NCI-H82 treated with DMSO at 0.1 percent for 48 hours (cell line): ENCODE measurements at regions not wholly inside any gene's neighbourhood (a gene's known extent, or its start where the extent isn't known, plus 50 kb on each side); places are given as distances from the start of the nearest gene placed in this dataset.
"Not testable (repeated sequence)": the region's sequence is repeated elsewhere in the genome, so short reads cannot be mapped to it uniquely, and the experiment has no call there.

ENCODE experiments used
- DNase-seq: peaks from one replicate; lab custom pipeline; 2025; ENCODE audit not compliant: unreplicated experiment; lab: John Stamatoyannopoulos, UW

DNA sequence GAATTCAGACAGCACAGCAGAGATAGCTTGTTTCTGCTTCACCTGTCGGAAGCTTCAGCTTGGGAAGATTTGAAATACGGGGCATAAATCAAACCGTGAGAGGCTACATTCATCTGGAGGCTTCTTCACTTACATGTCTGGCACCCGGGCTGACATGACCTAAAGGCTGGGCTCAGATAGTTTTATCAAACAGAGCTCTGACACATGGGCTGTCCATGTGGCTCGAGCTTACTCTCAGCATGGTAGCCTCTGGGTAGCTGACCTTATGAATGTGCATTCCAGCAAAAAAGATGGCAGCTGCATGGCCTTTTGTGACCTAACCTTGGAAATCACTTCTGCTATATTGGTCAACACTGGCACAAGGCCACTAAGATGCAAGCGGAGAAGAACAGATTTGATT lies 414.5 kb downstream of the NDFIP2 start:
- DNase-seq: no peak

DNA sequence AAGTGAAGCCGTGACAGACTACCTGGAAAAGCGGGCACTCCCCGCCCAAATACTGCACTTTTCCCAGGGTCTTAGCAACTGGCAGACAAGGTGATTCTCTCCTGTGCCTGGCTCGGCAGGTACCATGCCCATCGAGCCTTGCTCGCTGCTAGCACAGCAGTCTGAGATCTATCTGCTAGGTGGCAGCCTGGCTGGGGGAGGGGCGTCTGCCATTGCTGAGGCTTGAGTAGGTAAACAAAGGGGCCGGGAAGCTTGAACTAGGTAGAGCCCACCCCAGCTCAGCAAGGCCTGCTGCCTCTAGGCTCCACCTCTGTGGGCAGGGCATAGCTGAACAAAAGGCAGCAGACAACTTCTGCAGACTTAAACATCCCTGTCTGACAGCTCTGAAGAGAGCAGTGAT lies 406.3 kb downstream of the NDFIP2 start:
- not testable (repeated sequence) for DNase-seq

DNA sequence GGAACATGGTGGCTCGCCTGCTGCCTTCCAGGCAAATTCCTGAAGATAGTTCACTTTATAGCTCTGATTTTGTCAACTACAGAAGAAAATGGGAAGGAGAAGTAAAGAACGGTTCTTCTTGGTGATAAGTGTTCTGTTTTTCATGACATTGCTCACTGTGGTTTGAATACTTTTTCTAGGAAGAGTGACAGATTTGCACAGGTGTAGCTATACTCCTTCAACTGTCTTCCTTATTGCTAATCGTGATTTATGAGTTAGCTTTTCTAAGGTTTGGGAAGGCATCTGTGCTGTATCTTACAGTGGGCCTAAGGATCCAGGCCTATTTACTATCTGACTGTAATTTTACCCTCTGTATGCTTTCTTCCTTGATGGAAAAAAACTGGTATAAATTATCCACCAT lies 405.6 kb downstream of the NDFIP2 start:
- no peak for DNase-seq

DNA sequence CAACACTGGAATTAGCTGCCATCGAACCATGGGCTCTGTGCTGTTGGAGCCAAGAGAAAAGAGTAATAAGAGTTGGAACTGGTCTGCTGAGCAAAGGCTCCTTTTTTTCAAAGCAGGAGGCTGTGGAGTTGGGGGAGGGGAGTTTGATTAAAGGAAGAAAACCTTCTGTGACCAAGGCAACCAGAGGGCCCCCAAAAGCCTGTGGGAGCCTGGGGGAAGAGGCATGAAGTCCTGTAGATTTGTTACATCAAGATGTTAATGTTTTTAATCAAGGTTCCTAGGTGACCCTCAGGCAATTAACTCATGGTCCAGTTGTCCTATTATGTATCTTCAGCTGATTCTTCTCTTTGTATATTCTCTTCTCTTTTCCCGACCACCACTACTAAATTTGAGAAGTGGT lies 403.9 kb downstream of the NDFIP2 start:
- no peak for DNase-seq

DNA sequence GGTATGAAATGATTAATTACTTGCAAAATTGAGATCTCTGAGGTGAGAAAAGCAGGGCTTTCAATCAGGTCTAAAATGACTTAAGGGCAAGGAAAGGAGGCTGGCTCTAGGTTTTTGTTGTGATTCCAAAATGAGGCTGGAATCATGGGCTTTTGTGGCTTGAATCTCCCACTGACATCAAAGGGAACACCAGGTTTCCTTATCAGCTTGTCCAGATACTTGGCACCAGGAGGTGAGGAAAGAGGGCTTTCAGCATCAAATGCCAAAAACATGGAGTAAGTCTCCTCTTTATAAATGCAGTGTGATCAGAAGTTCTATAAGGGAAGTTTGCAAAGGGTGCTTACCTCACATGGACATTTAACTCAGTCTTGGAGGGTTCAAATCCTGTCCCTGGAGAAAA lies 402.3 kb downstream of the NDFIP2 start:
- DNase-seq: no peak

DNA sequence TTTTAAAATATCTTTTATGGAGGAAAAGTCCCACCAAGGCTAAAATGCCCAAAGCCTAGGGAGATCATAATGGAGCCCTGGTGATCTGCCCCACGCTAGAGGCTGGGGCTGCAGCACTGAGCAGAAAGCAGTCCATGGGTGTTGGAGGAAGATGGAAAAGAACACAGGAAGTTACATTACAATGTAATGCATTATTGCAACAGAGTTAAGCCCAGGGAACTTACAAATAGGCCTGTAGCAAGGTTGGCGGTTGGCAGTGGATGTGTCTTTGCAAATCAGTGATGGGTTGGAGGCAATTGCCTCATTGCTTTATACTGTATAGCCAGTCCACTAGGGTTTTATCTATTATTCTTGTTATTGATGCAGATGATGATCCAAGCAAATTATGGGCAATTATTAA lies 399.9 kb downstream of the NDFIP2 start:
- DNase-seq: no peak

DNA sequence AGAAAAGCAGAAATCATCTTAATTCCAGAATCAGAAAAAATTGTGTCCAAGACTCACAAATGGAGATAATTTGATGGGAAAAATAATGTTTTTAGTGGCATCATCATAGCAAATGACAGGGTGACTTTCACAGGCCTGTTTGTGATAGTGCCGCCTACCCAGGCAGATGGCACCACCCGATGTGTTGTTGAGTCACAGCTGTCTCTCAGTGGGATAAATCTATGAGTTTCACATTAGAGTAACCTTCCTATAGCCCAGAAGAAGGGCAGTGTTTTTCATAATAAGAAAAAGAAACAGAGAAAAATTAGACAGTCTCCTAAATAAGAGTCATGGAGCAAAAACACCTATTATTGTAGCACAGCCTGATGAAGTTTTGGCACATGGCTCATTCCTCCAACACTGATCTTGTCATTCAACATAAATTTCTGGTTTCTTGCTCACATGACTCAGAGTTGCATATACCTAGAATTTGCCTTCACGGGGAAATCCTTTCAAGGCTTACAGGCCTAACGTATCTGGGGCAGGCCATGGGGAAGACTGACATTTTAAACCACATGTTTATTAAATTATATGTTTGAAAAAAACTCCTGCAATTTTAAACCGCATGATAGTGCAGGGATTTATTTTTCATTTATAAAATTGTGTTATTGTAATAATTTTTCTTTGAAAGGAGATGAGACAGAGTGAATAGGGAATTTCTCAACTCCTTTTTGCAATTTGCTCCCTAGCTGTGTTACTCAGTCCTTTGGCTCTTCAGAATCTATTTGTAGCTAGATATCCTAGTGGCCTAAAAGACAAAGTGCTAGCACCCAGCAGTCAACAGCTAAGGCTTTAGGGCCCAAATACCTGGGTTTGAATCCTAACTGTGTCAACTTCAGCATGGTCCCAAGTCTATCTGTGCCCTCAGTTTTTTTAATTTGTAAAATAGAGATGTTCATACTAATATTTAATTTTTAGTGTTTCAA lies 393.7 kb downstream of the NDFIP2 start:
- DNase-seq: no peak

DNA sequence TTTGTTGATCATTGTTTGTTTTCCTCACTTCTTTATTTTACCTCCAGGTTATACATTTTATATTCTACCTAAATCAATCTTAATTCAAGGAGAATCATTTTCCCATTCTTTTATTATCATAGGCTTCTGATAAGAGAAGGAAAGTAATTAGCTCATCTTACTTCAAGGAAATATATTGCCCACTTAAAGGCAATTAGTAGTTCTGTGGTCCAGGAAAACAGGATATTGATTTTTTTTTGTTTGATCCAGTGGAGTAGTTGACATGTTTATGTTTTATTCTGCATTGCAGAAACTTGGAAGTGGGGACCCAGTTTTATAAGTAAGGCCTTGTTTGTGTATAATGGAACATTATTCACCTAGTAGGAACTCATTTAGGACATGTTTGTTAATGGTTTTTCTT lies 390.6 kb downstream of the NDFIP2 start:
- DNase-seq: no peak

DNA sequence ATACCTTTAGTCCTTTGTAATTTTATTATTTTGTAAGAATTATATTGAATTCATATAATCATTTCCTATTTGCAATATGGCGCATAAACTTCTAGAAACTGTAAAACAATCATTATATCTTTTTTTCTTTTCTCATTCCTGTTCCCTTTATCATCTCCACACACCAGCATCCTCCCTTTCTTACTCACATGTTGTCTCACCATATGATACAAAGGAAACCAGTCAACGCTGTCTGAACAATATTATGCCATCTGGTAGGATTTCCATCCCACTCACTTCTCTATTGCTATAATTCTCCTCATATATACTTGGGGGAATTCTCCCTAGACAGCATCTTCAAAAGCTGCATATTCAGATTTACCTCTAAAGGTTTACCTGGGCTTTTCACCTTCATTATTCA lies 389.8 kb downstream of the NDFIP2 start:
- no peak for DNase-seq

DNA sequence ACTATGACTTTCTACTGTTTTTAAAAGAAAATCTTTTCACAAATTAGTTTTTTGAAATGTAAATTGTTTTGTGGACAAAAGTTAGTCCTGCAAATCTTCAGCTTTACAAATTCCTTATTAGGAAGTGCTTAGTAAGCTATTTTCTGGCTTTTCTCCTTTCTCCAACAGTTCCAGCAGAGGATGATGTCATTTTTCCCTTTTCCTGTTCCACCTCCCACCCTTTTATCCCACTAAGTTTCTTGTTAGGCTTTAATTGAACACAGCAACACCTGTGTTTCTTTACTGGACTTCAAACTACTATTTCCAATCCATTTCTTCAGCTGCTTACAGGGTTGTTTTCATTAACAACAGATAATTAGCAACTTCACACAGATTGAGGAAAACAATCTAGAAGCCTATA lies 389.2 kb downstream of the NDFIP2 start:
- no peak for DNase-seq

DNA sequence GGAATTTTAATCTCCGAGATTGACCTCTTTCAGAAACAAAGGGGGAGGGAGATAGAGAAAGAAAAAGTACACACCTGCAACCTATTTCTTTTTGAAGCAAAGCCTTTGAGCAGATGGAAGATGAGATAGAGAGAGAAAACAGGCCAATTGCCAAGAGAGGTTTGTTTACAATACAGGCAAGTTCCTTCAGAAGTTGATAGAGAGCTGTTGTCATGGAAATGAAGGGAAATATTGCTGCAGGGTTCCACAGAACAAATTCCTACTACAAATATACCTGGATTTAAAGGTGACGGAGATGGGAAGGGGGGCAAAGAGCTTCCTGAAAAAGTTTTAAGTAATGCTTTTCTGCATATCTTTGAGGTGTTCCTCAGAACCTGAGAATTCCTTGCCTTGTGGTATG lies 388.4 kb downstream of the NDFIP2 start:
- no peak for DNase-seq

DNA sequence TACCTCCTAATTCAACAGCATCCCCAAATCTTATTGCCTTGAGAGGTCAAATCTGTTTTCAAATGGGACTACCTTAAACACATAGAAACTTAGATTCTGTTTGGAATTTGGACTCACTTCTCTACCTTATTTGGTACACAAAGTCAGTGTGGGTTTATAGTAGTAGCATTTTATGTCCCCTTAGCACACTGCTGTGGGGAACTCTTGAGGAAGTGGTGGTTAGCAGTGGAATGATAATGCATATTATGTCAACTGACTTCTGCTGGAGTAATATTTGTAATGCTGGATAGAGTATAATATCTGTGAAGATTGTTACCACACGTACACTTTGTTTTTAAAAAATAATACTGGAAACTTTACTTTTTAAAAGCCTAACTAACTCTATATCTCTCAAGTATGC lies 386.3 kb downstream of the NDFIP2 start:
- no peak for DNase-seq

DNA sequence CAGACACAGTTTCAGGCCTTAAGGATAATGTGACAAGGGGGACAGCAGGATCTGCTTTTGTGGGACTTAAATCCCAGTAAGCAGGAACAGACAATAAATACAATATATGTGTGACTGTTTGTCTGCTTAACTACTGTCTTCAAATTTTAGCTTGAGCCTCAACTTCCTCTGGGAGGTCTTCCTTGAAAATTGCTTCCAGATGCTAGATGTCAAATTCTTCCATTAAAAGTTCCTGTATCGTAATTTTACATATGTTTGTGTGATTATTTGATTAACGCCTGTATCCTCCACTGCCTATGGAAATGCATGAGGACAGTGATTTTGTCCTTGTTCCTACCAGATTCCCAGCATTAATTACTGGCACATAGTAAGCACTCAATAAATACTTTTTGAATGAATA lies 385.5 kb downstream of the NDFIP2 start:
- no peak for DNase-seq

DNA sequence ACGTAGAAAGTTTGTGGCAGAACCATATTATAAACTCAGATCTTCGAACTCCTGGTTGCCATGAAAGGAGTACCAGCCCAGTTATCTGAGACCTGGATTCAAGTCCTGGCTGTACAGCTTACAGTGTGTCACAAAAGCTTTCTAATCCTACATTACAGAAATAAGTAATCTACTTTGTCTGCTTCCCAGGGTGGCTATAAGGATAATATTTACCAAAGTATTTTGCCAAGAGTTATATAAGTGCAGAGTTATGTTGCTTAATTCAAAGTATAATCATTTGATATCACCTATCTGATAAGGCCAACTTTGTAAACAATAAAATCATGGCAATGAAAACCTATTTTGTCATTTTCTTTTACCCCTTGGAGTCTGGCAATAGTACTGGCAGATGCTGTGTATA lies 381.6 kb downstream of the NDFIP2 start:
- no peak for DNase-seq

DNA sequence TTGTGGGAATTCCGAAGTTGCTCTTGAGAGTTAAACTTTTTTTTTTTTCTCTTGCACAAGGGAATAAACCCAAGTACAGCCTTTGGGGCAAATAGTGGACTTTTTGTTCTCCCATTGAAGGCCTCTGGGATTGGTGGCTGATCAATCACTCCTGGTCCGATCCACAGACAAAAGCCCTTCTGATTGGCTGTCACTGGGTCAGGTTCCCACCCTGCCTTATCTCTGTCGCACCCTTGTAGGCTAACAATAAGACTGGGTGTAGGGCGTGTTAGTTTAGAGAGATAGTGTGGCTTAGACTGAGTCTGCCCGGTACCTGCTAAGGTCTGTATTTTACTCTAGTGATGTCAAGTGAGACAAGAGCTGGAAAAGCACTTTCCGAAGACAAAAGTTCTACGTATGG lies 380.8 kb downstream of the NDFIP2 start:
- DNase-seq: no peak

DNA sequence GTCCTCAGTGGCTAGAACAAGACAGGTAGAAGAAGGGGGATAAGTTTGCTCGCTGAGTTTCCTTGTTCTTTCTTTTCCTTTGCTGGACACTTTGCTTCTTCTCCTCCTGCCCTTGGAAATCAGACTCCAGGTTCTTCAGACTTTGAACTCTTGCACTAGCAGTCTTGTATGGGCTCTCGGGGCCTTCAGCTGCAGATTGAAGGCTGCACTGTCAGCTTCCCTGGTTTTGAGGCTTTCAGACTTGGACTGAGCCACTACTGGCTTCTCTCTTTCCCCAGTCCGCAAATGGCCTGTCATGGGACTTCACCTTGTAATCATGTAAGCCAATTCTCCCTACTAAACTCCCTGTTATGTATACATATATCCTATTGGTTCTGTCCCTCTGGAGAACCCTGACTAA lies 379.8 kb downstream of the NDFIP2 start:
- no peak for DNase-seq

DNA sequence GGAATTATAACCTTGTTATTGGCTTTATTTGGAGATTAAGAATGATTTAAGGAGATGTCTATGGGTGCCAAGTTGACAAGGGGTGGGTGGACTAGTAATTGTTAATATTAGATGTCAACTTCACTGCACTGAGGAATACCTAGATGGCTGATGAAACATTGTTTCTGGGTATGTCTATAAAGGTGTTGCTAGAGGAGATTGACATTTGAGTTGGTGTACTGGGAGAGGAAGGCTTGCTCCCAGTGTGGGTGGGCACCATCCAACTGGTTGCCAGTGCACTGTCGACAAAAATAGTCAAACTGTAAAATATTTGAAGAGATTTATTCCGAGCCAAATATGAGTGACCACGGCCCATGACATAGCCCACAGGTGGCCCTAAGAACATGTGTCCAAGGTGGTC lies 378.8 kb downstream of the NDFIP2 start:
- no peak for DNase-seq

DNA sequence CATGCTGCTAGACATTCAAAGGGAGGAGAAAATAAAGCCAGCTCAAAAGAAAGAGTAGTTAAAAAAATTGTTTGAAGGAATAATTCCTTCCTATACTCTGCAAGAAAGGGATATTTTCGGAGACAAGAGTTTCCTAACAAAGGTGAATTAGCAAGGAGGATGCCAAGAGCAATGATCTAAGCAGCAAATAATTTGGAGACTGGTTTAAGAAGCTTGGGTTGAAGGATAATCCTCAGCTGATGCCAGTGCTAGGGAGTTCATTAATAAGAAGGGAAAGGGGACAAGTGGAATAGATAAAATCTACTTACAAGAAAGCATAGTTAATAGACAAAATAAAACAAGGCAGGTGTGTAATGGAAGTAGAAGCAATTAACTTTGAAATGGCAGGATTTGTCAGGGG lies 372.3 kb downstream of the NDFIP2 start:
- no peak for DNase-seq

DNA sequence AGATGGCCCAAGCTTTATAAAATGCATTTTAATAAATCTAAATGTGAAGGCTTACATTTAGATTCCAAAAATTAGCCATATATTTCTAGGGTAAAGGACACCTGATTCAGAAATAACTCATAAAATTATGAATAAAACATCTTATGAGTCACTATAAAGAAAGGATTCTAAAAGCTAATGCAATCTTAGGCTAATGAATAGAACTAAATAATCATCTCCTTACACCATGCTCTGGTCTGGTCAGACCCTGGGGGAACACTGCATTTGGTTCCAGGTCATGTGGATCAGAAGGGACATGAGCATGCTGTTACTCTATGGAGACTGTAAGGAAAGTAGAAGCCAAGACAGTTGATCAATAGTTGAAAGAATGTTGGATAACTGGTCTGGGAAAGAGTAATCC lies 370.4 kb downstream of the NDFIP2 start:
- no peak for DNase-seq

DNA sequence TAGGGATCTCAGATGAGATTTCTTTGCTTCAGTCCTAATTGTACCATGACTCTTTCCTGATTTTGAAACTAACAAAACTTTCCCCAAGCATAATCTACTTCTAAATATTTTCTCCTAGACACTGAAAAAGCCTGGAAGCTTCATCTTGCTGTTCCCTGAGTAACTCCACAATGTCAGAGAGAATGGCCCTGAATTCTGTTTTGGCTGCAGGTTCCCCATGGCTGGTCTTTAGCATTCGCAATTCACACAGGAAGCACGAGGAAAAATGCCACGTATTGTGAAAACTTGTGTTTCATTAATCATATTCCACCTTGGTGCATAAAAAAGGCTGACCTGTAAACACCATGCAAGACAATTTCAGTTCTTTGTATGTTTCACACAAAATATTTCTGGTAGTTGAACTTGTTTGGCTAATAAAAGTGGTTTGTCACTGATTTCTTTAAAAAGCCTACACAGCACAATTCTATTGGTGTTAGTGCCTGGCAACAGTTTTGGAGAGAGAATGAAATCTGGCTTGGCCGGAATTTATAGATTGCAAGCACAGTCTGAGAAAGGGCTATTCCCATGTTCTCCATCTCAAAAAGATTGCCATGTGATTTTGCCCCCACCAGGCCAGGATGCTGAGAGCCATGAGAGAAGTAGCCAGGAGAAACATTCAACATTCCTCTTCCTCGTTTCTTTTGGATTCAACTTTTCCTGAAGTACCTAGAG lies 367.1 kb downstream of the NDFIP2 start:
- no peak for DNase-seq

DNA sequence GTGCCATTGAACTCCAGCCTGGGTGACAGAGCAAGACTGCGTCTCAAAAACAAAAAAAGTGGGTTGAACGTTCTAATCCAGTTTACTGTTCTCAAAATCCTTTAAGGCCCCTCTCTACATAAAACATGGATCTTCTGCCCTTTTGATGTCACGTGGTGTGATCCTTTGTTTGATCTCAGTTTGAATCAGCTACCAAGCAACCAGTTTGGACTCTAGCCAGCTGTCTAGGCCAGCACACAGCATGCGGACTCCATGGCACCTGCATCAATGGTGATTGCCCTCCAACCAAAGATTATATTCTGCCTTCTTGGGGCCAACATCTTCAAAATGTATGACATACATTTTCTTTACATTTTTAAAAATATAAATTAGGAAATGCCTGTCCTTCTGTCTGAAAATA lies 365.4 kb downstream of the NDFIP2 start:
- no peak for DNase-seq

DNA sequence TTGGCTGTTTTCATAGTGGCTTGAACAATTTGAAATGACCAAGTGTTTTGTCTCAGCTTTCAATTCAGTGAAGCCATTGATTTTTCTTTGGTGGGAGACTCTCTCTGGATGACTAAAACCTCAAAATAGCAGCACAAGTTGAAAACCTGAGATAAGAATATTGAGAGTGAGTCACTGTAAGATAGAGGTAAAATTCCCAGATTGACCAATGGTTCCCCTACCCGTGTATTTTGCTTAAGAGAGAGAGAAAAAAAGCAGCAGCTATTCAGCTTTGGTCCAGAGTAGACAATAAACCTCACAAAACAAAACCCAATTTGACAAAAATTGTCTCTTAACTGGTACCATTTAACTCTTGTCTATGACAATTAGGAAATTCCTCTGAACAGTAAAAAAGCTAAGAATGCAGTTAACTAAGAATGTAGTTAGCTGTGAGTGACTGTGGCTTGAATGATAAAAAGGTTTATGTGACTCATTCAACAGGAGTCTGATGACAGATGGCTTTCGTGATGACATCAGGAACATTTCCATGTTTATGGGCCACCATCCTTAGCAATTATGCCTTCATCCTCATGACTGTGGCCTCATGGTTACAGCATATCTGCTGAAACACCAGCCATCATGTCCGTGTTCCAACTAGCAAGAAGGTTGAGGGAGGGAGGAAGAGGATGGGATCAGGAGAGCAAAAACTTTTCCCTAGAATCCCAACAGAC lies 356.9 kb downstream of the NDFIP2 start:
- no peak for DNase-seq
